ENCODE measurements at regions not wholly inside any gene's neighbourhood (a gene's known extent, or its start where the extent isn't known, plus 50 kb on each side); places are given as distances from the start of the nearest gene placed in this dataset.

DNA sequence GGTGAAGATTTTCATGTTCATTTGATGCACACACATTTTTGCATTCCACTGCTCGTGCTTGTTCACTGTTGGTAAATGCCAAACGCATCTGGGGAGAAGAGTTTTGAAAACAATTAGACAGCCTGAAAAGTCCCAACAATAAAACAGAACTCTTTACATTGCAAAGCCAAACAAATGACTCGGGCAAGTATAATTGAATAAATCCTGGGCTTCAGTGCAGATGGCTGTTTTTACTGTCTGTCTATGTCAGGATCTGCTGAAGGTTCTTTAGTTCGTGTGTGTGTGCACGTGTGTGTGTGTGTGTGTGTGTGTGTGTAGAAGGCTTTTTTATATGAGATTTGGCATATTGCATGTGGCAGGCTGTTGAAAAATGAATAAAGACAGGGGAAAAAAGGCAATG is 277.5 kb upstream of the CDIN1 start:
- Histone ChIP-seq H3K4me1 (ENCODE audit: control insufficient read depth, insufficient read depth, low read length) (no peaks in the 10 kb centered on the region), H3K9me3 (ENCODE audit: control insufficient read depth, insufficient read depth, low read depth, low read length) (no peaks in the 10 kb centered on the region), H3K4me3 (ENCODE audit: low read depth, low read length) (no peak overlapping the region), H3K36me3 (ENCODE audit: control insufficient read depth in 2 of 2, insufficient read depth in 1 of 2, low read length in 2 of 2) (no peaks in the 10 kb centered on the region), H3K27ac (ENCODE audit: extremely low read depth, low read depth, low read length) (no peak overlapping the region)
- POLR2A ChIA-PET = no interaction called here
- CTCF ChIA-PET = no interaction called here
- TF ChIP-seq SCRT1 (tag by site-specific recombination; IDR thresholded peaks at IDR 0.05; ENCODE audit: borderline replicate concordance) (no peak), ZBTB6 (tag by site-specific recombination; IDR thresholded peaks at IDR 0.05) (no peak), MEIS1 (CRISPR knock-in tag; IDR thresholded peaks at IDR 0.05; ENCODE audit: borderline replicate concordance) (no peak), ZNF354C (tag by site-specific recombination; IDR thresholded peaks at IDR 0.05; ENCODE audit: borderline replicate concordance, low read depth) (no peak), ZNF148 (tag by site-specific recombination; IDR thresholded peaks at IDR 0.05; ENCODE audit: borderline replicate concordance) (no peak), ZNF704 (tag by site-specific recombination; IDR thresholded peaks at IDR 0.05) (no peak), ZNF2 (tag by site-specific recombination; IDR thresholded peaks at IDR 0.05) (no peak), ZNF843 (tag by site-specific recombination; IDR thresholded peaks at IDR 0.05) (no peak), ZNF501 (tag by site-specific recombination; IDR thresholded peaks at IDR 0.05) (no peak), REPIN1 (tag by site-specific recombination; IDR thresholded peaks at IDR 0.05; ENCODE audit: low read depth) (no peak)

- H3K36me3 ChIP-seq (ENCODE audit: control insufficient read depth in 2 of 2, insufficient read depth in 1 of 2, low read length in 2 of 2) = no peaks in the 10 kb centered on the region
- no peak overlapping the region for H3K27ac ChIP-seq (ENCODE audit: extremely low read depth, low read depth, low read length)
- no peaks in the 10 kb centered on the region for H3K4me1 ChIP-seq (ENCODE audit: control insufficient read depth, insufficient read depth, low read length)
- TF ChIP-seq ZNF341 (tag by site-specific recombination; IDR thresholded peaks at IDR 0.05; ENCODE audit: low read depth) = no peak
- TF ChIP-seq ZNF302 (tag by site-specific recombination; IDR thresholded peaks at IDR 0.05; ENCODE audit: low read depth) = no peak
- TF ChIP-seq ZNF26 (tag by site-specific recombination; IDR thresholded peaks at IDR 0.05) = no peak
- no peak for TF ChIP-seq ZBTB49 (tag by site-specific recombination; IDR thresholded peaks at IDR 0.05; ENCODE audit: low read depth)
- no peak for TF ChIP-seq YY1 (tag by site-specific recombination; IDR thresholded peaks at IDR 0.05)
- no peak for TF ChIP-seq ZNF558 (tag by site-specific recombination; IDR thresholded peaks at IDR 0.05)
- TF ChIP-seq MEIS1 (CRISPR knock-in tag; IDR thresholded peaks at IDR 0.05; ENCODE audit: borderline replicate concordance) = no peak
- no peak for TF ChIP-seq ZNF785 (tag by site-specific recombination; IDR thresholded peaks at IDR 0.05)
- no peak overlapping the region for H3K4me3 ChIP-seq (ENCODE audit: low read depth, low read length)
- H3K9me3 ChIP-seq (ENCODE audit: control insufficient read depth, insufficient read depth, low read depth, low read length) = no peaks in the 10 kb centered on the region
- ChIA-PET POLR2A (no interaction called here), CTCF (interaction anchor here (0.6 kb wide), 1 partner anchor 230 kb away, joined by 3 read pairs; no protein-coding TSS in a partner anchor)
Observed at GRCh38 chr15:36313021-36313420, 266.4 kb upstream of the CDIN1 start.

Measured in HEK293 (cell line).